CD14-positive monocyte (primary cell): ENCODE measurements at regions not wholly inside any gene's neighbourhood (a gene's known extent, or its start where the extent isn't known, plus 50 kb on each side); places are given as distances from the start of the nearest gene placed in this dataset.

ENCODE experiments used
- DNase-seq, 3 donors: peaks; one replicate each; pipeline ENCODE4 v3.0.0-alpha.2; 2011 to 2022
- H2AFZ ChIP-seq: 2 replicates; pipeline ENCODE4 v1.6.0; 2012; ENCODE audit warnings: mild to moderate bottlenecking, low read depth, low read length, inconsistent platforms; ENCODE audit not compliant: insufficient read depth, poor library complexity, severe bottlenecking
- H3K27ac ChIP-seq, 2 donors: 1 replicate in 1 of 2; 2 replicates in 1 of 2; pipeline ENCODE4 v1.5.1; 2012 to 2013; ENCODE audit warnings: low read length in 2 of 2, control low read depth in 1 of 2, inconsistent platforms in 1 of 2, low read depth in 1 of 2, mild to moderate bottlenecking in 1 of 2
- H3K27me3 ChIP-seq, 2 donors: one replicate each; pipeline versions ENCODE4 v1.6.0 to v1.6.1; 2011 to 2013; ENCODE audit warnings: low read length in 2 of 2; ENCODE audit not compliant: control insufficient read depth in 2 of 2, insufficient read depth in 2 of 2
- H3K36me3 ChIP-seq, 2 donors: replicated peaks in 1 of 2; 1 replicate in 1 of 2; 2 replicates in 1 of 2; pipeline versions ENCODE4 v1.5.1 to v1.6.1; 2012 to 2013; ENCODE audit warnings: low read length in 2 of 2, control low read depth in 1 of 2, inconsistent platforms in 1 of 2, mild to moderate bottlenecking in 1 of 2; ENCODE audit not compliant: insufficient read depth in 2 of 2, control insufficient read depth in 1 of 2
- H3K4me1 ChIP-seq, 2 donors: 1 replicate in 1 of 2; 2 replicates in 1 of 2; pipeline versions ENCODE4 v1.5.1 to v1.6.1; 2012 to 2013; ENCODE audit warnings: low read length in 2 of 2, control low read depth in 1 of 2, inconsistent platforms in 1 of 2, mild to moderate bottlenecking in 1 of 2, moderate library complexity in 1 of 2; ENCODE audit not compliant: insufficient read depth in 2 of 2, control insufficient read depth in 1 of 2
- H3K4me2 ChIP-seq: replicated peaks from 2 replicates; pipeline ENCODE3; 2012; ENCODE audit warnings: low read length, moderate library complexity, mild to moderate bottlenecking; ENCODE audit not compliant: poor library complexity, severe bottlenecking; ENCODE audit errors: extremely low read depth
- H3K4me3 ChIP-seq, 3 experiments: fragments of 200-600 bp in 1 of 3; sonication (generic) in 1 of 3; replicated peaks in 1 of 3; 1 replicate in 2 of 3; 2 replicates in 1 of 3; pipeline ENCODE4 v1.5.1; 2011 to 2013; ENCODE audit warnings: low read length in 3 of 3, mild to moderate bottlenecking in 3 of 3, control low read depth in 2 of 3, low read depth in 2 of 3, inconsistent platforms in 1 of 3, moderate library complexity in 1 of 3
- H3K79me2 ChIP-seq: 2 replicates; pipeline ENCODE4 v1.6.0; 2012; ENCODE audit warnings: mild to moderate bottlenecking, control low read depth, inconsistent platforms, low read length, moderate library complexity; ENCODE audit not compliant: insufficient read depth
- H3K9ac ChIP-seq: 2 replicates; pipeline ENCODE4 v1.6.0; 2017; ENCODE audit warnings: low read length, mild to moderate bottlenecking; ENCODE audit not compliant: insufficient read depth, poor library complexity, severe bottlenecking
- H3K9me3 ChIP-seq, 2 donors: replicated peaks in 1 of 2; 1 replicate in 1 of 2; 2 replicates in 1 of 2; pipeline versions ENCODE4 v1.5.1 to v1.6.1; 2012 to 2013; ENCODE audit warnings: low read length in 2 of 2, control low read depth in 1 of 2; ENCODE audit not compliant: control insufficient read depth in 1 of 2, insufficient read depth in 1 of 2
- H4K20me1 ChIP-seq: 2 replicates; pipeline ENCODE4 v1.6.0; 2012; ENCODE audit warnings: mild to moderate bottlenecking, low read length, control low read depth, moderate library complexity; ENCODE audit not compliant: insufficient read depth
- H3K27ac Mint-ChIP-seq, 7 donors: one replicate each; pipeline ENCODE4 v1.8.0; 2020; ENCODE audit warnings: mild to moderate bottlenecking in 7 of 7, mixed read lengths in 7 of 7, moderate library complexity in 6 of 7, inconsistent platforms in 2 of 7
- H3K27me3 Mint-ChIP-seq, 3 donors: one replicate each; pipeline ENCODE4 v1.8.0; 2021 to 2022; ENCODE audit warnings: low read depth in 3 of 3, mild to moderate bottlenecking in 3 of 3, mixed read lengths in 3 of 3, moderate library complexity in 3 of 3, inconsistent platforms in 1 of 3
- H3K36me3 Mint-ChIP-seq, 2 donors: one replicate each; pipeline ENCODE4 v1.8.0; 2020; ENCODE audit warnings: mixed read lengths in 2 of 2, inconsistent platforms in 1 of 2, mild to moderate bottlenecking in 1 of 2
- H3K4me1 Mint-ChIP-seq: one replicate; pipeline ENCODE4 v1.8.0; 2020; ENCODE audit warnings: mild to moderate bottlenecking, mixed read lengths
- H3K4me3 Mint-ChIP-seq, 2 donors: one replicate each; pipeline ENCODE4 v1.8.0; 2020; ENCODE audit warnings: mild to moderate bottlenecking in 2 of 2, mixed read lengths in 2 of 2, moderate library complexity in 1 of 2
- H3K9me3 Mint-ChIP-seq, 7 donors: one replicate each; pipeline ENCODE4 v1.8.0; 2020 to 2022; ENCODE audit warnings: mixed read lengths in 7 of 7, mild to moderate bottlenecking in 6 of 7, moderate library complexity in 6 of 7, inconsistent platforms in 2 of 7
- CTCF ChIP-seq: fragments of 200-600 bp; IDR thresholded peaks from one replicate; pipeline ENCODE4 v1.8.0; 2022; ENCODE audit warnings: antibody characterized with exemption, mild to moderate bottlenecking
- WGBS: methylation state at CpG from one replicate; pipeline ENCODE4 v1.1.5; 2013; ENCODE audit warnings: missing lambda C conversion rate; ENCODE audit not compliant: insufficient coverage; 5-methylcytosine and 5-hydroxymethylcytosine counted together
- intact Hi-C, 2 donors: fragments of 100-400 bp; cut with micrococcal nuclease; formaldehyde crosslinking; loops; one replicate each; pipeline versions ENCODE4 v1.15.0 to v1.15.1; 2023

GRCh38 chr13:27855381-27855780, 63.1 kb downstream of the GSX1 start:
- H3K4me3 ChIP-seq = no peak overlapping the region
- no peaks in the 10 kb centered on the region for H3K4me1 ChIP-seq
- no peaks in the 10 kb centered on the region for H3K36me3 ChIP-seq
- no peak for DNase-seq
- Mint-ChIP-seq H3K4me1 (no peaks in the 10 kb centered on the region), H3K27ac (no peak overlapping the region), H3K36me3 (no peaks in the 10 kb centered on the region), H3K27me3 (peaks cover 5 to 26% (median 19%) of the 10 kb centered on the region in 3 donors), H3K4me3 (no peak overlapping the region), H3K9me3 (peaks cover 0 to 2% (median 0%) of the 10 kb centered on the region in 7 donors)
- H3K9ac ChIP-seq = no peak overlapping the region
- 82% methylated on average over 3 of the region's 5 CpGs for WGBS
- H3K9me3 ChIP-seq = no peaks in the 10 kb centered on the region
- no peaks in the 10 kb centered on the region for H4K20me1 ChIP-seq
- no peaks in the 10 kb centered on the region for H3K79me2 ChIP-seq
- no peak overlapping the region for H2AFZ ChIP-seq
- no peak overlapping the region for H3K27ac ChIP-seq
- TF ChIP-seq CTCF = no peak
- intact Hi-C loops = no loop called here
- peaks cover 0 to 6% of the 10 kb centered on the region in 2 donors for H3K27me3 ChIP-seq
- H3K4me2 ChIP-seq = no peak overlapping the region

GRCh38 chr13:27857282-27857681, 62.5 kb upstream of the PDX1 start:
- Mint-ChIP-seq H3K4me1 (no peaks in the 10 kb centered on the region), H3K27me3 (peaks cover 12 to 22% (median 13%) of the 10 kb centered on the region in 3 donors), H3K4me3 (no peak overlapping the region), H3K27ac (no peak overlapping the region), H3K9me3 (peaks cover 0 to 2% (median 0%) of the 10 kb centered on the region in 7 donors), H3K36me3 (no peaks in the 10 kb centered on the region)
- DNase-seq = no peak
- Histone ChIP-seq H3K27ac (no peak overlapping the region), H3K4me3 (no peak overlapping the region), H3K36me3 (no peaks in the 10 kb centered on the region), H3K4me1 (no peaks in the 10 kb centered on the region), H3K9ac (no peak overlapping the region), H2AFZ (no peak overlapping the region), H3K27me3 (peaks cover 7 to 10% of the 10 kb centered on the region in 2 donors), H4K20me1 (no peaks in the 10 kb centered on the region), H3K9me3 (no peaks in the 10 kb centered on the region), H3K79me2 (no peaks in the 10 kb centered on the region), H3K4me2 (no peak overlapping the region)
- TF ChIP-seq CTCF = no peak
- WGBS = 78% methylated on average over 6 of the region's 10 CpGs
- intact Hi-C loops = no loop called here
